AG09319 (cell line): ENCODE measurements at regions not wholly inside any gene's neighbourhood (a gene's known extent, or its start where the extent isn't known, plus 50 kb on each side); places are given as distances from the start of the nearest gene placed in this dataset.

Experiments used
- DNase-seq: peaks from one replicate; pipeline ENCODE4 v3.0.0-alpha.2; 2010; ENCODE audit warnings: low read depth; ENCODE audit errors: extremely low read depth
- TF ChIP-seq, protein P1 (sequence below): IDR thresholded peaks from 2 replicates; pipeline ENCODE4 v1.5.1; 2011; ENCODE audit warnings: low read depth, mild to moderate bottlenecking, inconsistent platforms, low read length, moderate library complexity

DNA sequence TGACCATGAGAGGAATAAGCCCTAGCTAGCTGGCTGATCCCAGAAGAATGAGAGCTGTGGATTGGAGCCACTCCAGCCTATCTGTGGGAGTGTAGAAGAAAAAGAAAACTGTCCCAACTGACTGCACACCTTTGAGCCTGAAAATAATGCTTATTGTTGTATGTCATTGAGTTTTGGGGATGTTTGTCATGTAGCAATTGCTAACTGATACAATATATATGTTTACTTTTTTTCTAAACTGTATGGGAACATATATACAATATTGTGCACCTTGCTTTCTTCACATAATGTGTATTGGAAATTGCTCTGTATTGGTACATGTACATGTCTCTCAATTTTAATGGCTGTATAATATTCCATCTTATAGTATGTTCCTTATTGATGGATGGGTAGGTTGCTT lies 124.0 kb upstream of the NLRP1 start:
- TF ChIP-seq, protein P1, sequence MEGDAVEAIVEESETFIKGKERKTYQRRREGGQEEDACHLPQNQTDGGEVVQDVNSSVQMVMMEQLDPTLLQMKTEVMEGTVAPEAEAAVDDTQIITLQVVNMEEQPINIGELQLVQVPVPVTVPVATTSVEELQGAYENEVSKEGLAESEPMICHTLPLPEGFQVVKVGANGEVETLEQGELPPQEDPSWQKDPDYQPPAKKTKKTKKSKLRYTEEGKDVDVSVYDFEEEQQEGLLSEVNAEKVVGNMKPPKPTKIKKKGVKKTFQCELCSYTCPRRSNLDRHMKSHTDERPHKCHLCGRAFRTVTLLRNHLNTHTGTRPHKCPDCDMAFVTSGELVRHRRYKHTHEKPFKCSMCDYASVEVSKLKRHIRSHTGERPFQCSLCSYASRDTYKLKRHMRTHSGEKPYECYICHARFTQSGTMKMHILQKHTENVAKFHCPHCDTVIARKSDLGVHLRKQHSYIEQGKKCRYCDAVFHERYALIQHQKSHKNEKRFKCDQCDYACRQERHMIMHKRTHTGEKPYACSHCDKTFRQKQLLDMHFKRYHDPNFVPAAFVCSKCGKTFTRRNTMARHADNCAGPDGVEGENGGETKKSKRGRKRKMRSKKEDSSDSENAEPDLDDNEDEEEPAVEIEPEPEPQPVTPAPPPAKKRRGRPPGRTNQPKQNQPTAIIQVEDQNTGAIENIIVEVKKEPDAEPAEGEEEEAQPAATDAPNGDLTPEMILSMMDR = no peak
- DNase-seq = no peak

DNA sequence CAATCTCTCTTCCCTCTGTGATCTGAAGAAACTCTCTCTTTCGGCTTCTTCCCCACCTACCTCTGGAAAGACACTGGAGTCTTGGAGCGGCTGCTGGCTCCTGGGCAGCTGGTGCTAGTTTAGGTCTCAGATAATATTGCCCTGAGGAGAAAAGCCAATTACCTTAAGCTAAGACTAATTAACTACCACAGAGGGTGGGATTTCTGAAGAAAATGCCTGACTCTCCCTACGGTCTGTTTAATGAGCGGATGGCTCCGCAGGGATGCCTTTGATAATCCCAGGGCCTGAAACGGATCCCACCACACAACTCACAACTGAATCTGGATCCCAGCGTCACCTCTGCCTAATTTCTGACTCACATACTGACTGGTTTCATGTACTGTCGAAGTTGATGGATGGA lies 127.0 kb upstream of the NLRP1 start:
- TF ChIP-seq, protein P1 = no peak
- no peak for DNase-seq

DNA sequence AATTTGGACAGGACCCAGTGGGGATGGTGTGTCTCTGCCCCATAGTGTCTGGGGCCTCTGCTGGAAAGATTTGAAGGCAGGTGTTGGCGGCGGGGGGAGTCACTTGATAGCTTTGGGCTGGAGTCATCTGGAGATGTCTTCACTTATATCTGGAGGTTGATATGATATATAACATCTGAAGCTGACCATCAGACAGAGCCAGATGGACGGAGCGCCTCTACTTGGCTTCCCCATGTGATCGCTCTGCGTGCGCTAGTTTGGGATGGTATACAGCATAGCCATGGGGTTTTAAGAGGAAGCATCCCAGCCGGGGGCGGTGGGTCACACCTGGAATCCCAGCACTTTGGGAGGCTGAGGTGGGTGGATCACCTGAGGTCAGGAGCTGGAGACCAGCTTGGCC lies 130.7 kb upstream of the NLRP1 start:
- DNase-seq = no peak
- TF ChIP-seq, protein P1 = no peak

- TF ChIP-seq, protein P1 = no peak
These were observed 131.2 kb upstream of the NLRP1 start for GRCh38 chr17:5715478-5715877.

GRCh38 chr17:5718726-5719125 lies 134.4 kb upstream of the NLRP1 start:
- DNase-seq = no peak
- TF ChIP-seq, protein P1 = no peak

More at GRCh38 chr17:5715478-5715877, 131.2 kb upstream of the NLRP1 start:
- DNase-seq = no peak

GRCh38 chr17:5719976-5720375 lies 135.7 kb upstream of the NLRP1 start:
- no peak for DNase-seq
- TF ChIP-seq, protein P1 = no peak

GRCh38 chr17:5730373-5730772 lies 146.1 kb upstream of the NLRP1 start:
- TF ChIP-seq, protein P1 = no peak
- no peak for DNase-seq
